ENCODE measurements at regions not wholly inside any gene's neighbourhood (a gene's known extent, or its start where the extent isn't known, plus 50 kb on each side); places are given as distances from the start of the nearest gene placed in this dataset.

- no peak for TF ChIP-seq CHD7 (IDR thresholded peaks at IDR 0.05; ENCODE audit: insufficient replicate concordance, low read length)
- no peak for TF ChIP-seq TAF1 (IDR thresholded peaks at IDR 0.05; ENCODE audit: low read depth, low read length)
- no peak for TF ChIP-seq JUND (IDR thresholded peaks at IDR 0.05; ENCODE audit: low read length)
- no peak for TF ChIP-seq SAP30 (IDR thresholded peaks at IDR 0.05; ENCODE audit: insufficient read depth, insufficient replicate concordance, low read length)
- TF ChIP-seq MAX (IDR thresholded peaks at IDR 0.05), result no peak
- no peak for TF ChIP-seq RAD21 (IDR thresholded peaks at IDR 0.05 in 1 of 2, conservative IDR thresholded peaks at IDR 0.05 in 1 of 2; ENCODE audit: low read depth in 2 of 2, low read length in 2 of 2)
- no peak for TF ChIP-seq CHD2 (IDR thresholded peaks at IDR 0.05; ENCODE audit: low read length)
- no peak for TF ChIP-seq KDM4A (IDR thresholded peaks at IDR 0.05; ENCODE audit: low read depth, low read length, severe bottlenecking)
- TF ChIP-seq GABPA (IDR thresholded peaks at IDR 0.05; ENCODE audit: borderline replicate concordance, insufficient read depth, low read length), result no peak
- TF ChIP-seq CBX8 (IDR thresholded peaks at IDR 0.05; ENCODE audit: borderline replicate concordance, low read depth, low read length), result no peak
- no peak for TF ChIP-seq CREB1 (IDR thresholded peaks at IDR 0.05)
- TF ChIP-seq BACH1 (IDR thresholded peaks at IDR 0.05; ENCODE audit: low read length), result no peak
- no peak for TF ChIP-seq SP2 (IDR thresholded peaks at IDR 0.05; ENCODE audit: low read length)
These were observed 212.3 kb upstream of the PMEPA1 start (continued) for GRCh38 chr20:57922083-57922482.

Data from H1 (cell line).